VCaP (cell line): ENCODE measurements at regions not wholly inside any gene's neighbourhood (a gene's known extent, or its start where the extent isn't known, plus 50 kb on each side); places are given as distances from the start of the nearest gene placed in this dataset.

Experiments
- H3K27ac ChIP-seq: fragments of 450-650 bp; 2 replicates; pipeline ENCODE4 v1.5.1; 2017
- CTCF ChIP-seq: fragments of 450-650 bp; conservative IDR thresholded peaks from 2 replicates; pipeline ENCODE4 v1.5.1; 2017; ENCODE audit warnings: mild to moderate bottlenecking, moderate library complexity

- TF ChIP-seq CTCF: no peak
Observed at GRCh38 chr9:116070256-116070914, 83.2 kb upstream of the PAPPA start.

GRCh38 chr9:116072046-116072445 is 81.5 kb upstream of the PAPPA start:
- no peak for TF ChIP-seq CTCF
- H3K27ac ChIP-seq: no peak overlapping the region

More at GRCh38 chr9:116070256-116070914, 83.2 kb upstream of the PAPPA start:
- no peak overlapping the region for H3K27ac ChIP-seq

- TF ChIP-seq CTCF: no peak
- no peak overlapping the region for H3K27ac ChIP-seq
Observed at GRCh38 chr9:116073826-116074225, 79.8 kb upstream of the PAPPA start.

GRCh38 chr9:116074658-116075057 is 78.9 kb upstream of the PAPPA start:
- TF ChIP-seq CTCF: no peak
- no peak overlapping the region for H3K27ac ChIP-seq

GRCh38 chr9:116075191-116075590 is 78.4 kb upstream of the PAPPA start:
- no peak for TF ChIP-seq CTCF
- H3K27ac ChIP-seq: no peak overlapping the region

- TF ChIP-seq CTCF: no peak
- H3K27ac ChIP-seq: no peak overlapping the region
Observed at GRCh38 chr9:116078640-116079039, 75.0 kb upstream of the PAPPA start.

- TF ChIP-seq CTCF: no peak
- H3K27ac ChIP-seq: no peak overlapping the region
Observed at GRCh38 chr9:116080561-116080960, 73.0 kb upstream of the PAPPA start.
